HepG2 (cell line): ENCODE measurements at regions not wholly inside any gene's neighbourhood (a gene's known extent, or its start where the extent isn't known, plus 50 kb on each side); places are given as distances from the start of the nearest gene placed in this dataset.

Experiments used
- ATF1 ChIP-seq: IDR thresholded peaks from 2 replicates; pipeline ENCODE4 v1.6.1; 2016; ENCODE audit warnings: mild to moderate bottlenecking, control low read depth
- BCLAF1 ChIP-seq: fragments of 450-650 bp; IDR thresholded peaks from 2 replicates; pipeline ENCODE4 v1.6.1; 2017; ENCODE audit warnings: mild to moderate bottlenecking
- BHLHE40 ChIP-seq: IDR thresholded peaks from 2 replicates; pipeline ENCODE4 v1.6.1; 2011; ENCODE audit warnings: low read length, improper control_type of control experiment
- HMGXB3 ChIP-seq: sonication (generic); formaldehyde crosslinking; IDR thresholded peaks from 2 replicates; pipeline ENCODE4 v1.4.0; 2020; ENCODE audit warnings: missing genetic modification reagents, borderline replicate concordance
- NCOA1 ChIP-seq: sonication (generic); formaldehyde crosslinking; IDR thresholded peaks from 2 replicates; pipeline ENCODE4 v1.9.0; 2021; ENCODE audit warnings: missing genetic modification reagents
- NCOR1 ChIP-seq: fragments of 200-600 bp; sonication (generic); IDR thresholded peaks from 2 replicates; pipeline ENCODE4 v1.7.0; 2017; ENCODE audit warnings: antibody characterized with exemption, low read length, borderline replicate concordance
- SOX5 ChIP-seq: IDR thresholded peaks from 2 replicates; pipeline ENCODE4 v1.6.1; 2016; ENCODE audit warnings: borderline replicate concordance
- TFDP2 ChIP-seq: sonication (generic); formaldehyde crosslinking; IDR thresholded peaks from 2 replicates; pipeline ENCODE4 v1.4.0; 2020; ENCODE audit warnings: missing genetic modification reagents
- ZKSCAN5 ChIP-seq: sonication (generic); formaldehyde crosslinking; IDR thresholded peaks from 2 replicates; pipeline ENCODE4 v1.5.1; 2020; ENCODE audit warnings: mild to moderate bottlenecking, missing genetic modification reagents
- ZNF503 ChIP-seq: sonication (generic); formaldehyde crosslinking; IDR thresholded peaks from 2 replicates; pipeline ENCODE4 v1.4.0; 2020; ENCODE audit warnings: missing genetic modification reagents
- ZNF616 ChIP-seq: sonication (generic); formaldehyde crosslinking; IDR thresholded peaks from 2 replicates; pipeline ENCODE4 v1.5.0; 2020; ENCODE audit warnings: low read depth, mild to moderate bottlenecking, missing genetic modification reagents
- ZNF704 ChIP-seq: sonication (generic); formaldehyde crosslinking; IDR thresholded peaks from 2 replicates; pipeline ENCODE4 v1.8.1; 2023; ENCODE audit warnings: mild to moderate bottlenecking, inconsistent platforms, moderate library complexity, missing genetic modification reagents, borderline replicate concordance
- ZNF83 ChIP-seq: sonication (generic); formaldehyde crosslinking; IDR thresholded peaks from 2 replicates; pipeline ENCODE4 v1.4.0; 2020; ENCODE audit warnings: missing genetic modification reagents, mild to moderate bottlenecking, borderline replicate concordance
- ZNF839 ChIP-seq: sonication (generic); formaldehyde crosslinking; IDR thresholded peaks from 2 replicates; pipeline ENCODE4 v1.4.0; 2020; ENCODE audit warnings: missing genetic modification reagents, mild to moderate bottlenecking, borderline replicate concordance

- TF ChIP-seq HMGXB3 (CRISPR knock-in tag) (no peak), BHLHE40 (no peak), SOX5 (CRISPR knock-in tag) (no peak), ZNF704 (CRISPR knock-in tag) (no peak), BCLAF1 (no peak), ZNF503 (CRISPR knock-in tag) (no peak), NCOR1 (no peak), ZNF616 (CRISPR knock-in tag) (no peak), ZNF839 (CRISPR knock-in tag) (no peak), NCOA1 (CRISPR knock-in tag) (no peak), TFDP2 (no peak), ATF1 (no peak), ZKSCAN5 (CRISPR knock-in tag) (no peak), ZNF83 (CRISPR knock-in tag) (no peak)
These were observed 406.9 kb upstream of the B3GALT2 start (continued) for GRCh38 chr1:193593147-193593885.
